ENCODE measurements at regions not wholly inside any gene's neighbourhood (a gene's known extent, or its start where the extent isn't known, plus 50 kb on each side); places are given as distances from the start of the nearest gene placed in this dataset.

GRCh38 chr22:27499121-27499520, 302.4 kb downstream of the MN1 start:
- DNase-seq (ENCODE audit: low spot score): no peak

- no peak for DNase-seq (ENCODE audit: low spot score)
These were observed 300.2 kb downstream of the MN1 start for GRCh38 chr22:27501191-27501936.

- DNase-seq (ENCODE audit: low spot score): no peak
These were observed 299.2 kb downstream of the MN1 start for GRCh38 chr22:27502327-27502726.

- DNase-seq (ENCODE audit: low spot score): no peak
These were observed 296.9 kb downstream of the MN1 start for GRCh38 chr22:27504360-27505253.

- DNase-seq (ENCODE audit: low spot score): peak; percentile 52
These were observed 294.4 kb downstream of the MN1 start for GRCh38 chr22:27507111-27507611.

GRCh38 chr22:27507935-27508526, 293.5 kb downstream of the MN1 start:
- peak; percentile 50 for DNase-seq (ENCODE audit: low spot score)

- DNase-seq (ENCODE audit: low spot score): no peak
These were observed 292.2 kb downstream of the MN1 start for GRCh38 chr22:27509132-27509920.

- no peak for DNase-seq (ENCODE audit: low spot score)
These were observed 291.5 kb downstream of the MN1 start for GRCh38 chr22:27510024-27510423.

- peak; percentile 95 for DNase-seq (ENCODE audit: low spot score)
These were observed 289.2 kb downstream of the MN1 start for GRCh38 chr22:27512283-27512761.

GRCh38 chr22:27513021-27513420, 288.5 kb downstream of the MN1 start:
- no peak for DNase-seq (ENCODE audit: low spot score)

GRCh38 chr22:27514601-27515523, 286.7 kb downstream of the MN1 start:
- DNase-seq (ENCODE audit: low spot score): no peak

- DNase-seq (ENCODE audit: low spot score): peak; percentile 41
These were observed 284.0 kb downstream of the MN1 start for GRCh38 chr22:27517361-27518155.

GRCh38 chr22:27518531-27519340, 282.8 kb downstream of the MN1 start:
- peak; percentile 31 for DNase-seq (ENCODE audit: low spot score)

GRCh38 chr22:27523711-27524110, 277.8 kb downstream of the MN1 start:
- no peak for DNase-seq (ENCODE audit: low spot score)

- no peak for DNase-seq (ENCODE audit: low spot score)
These were observed 275.8 kb downstream of the MN1 start for GRCh38 chr22:27525711-27526110.

GRCh38 chr22:27526901-27527300, 274.7 kb downstream of the MN1 start:
- DNase-seq (ENCODE audit: low spot score): no peak

GRCh38 chr22:27531782-27532530, 269.6 kb downstream of the MN1 start:
- DNase-seq (ENCODE audit: low spot score): peak; percentile 63

Measured in AG20443 (cell line).